SH-SY5Y (cell line): ENCODE measurements at regions not wholly inside any gene's neighbourhood (a gene's known extent, or its start where the extent isn't known, plus 50 kb on each side); places are given as distances from the start of the nearest gene placed in this dataset.

Experiments
- GATA2 ChIP-seq: IDR thresholded peaks from 2 replicates; pipeline ENCODE4 v1.6.1; 2011; ENCODE audit warnings: mild to moderate bottlenecking, low read depth, low read length
- GATA3 ChIP-seq: IDR thresholded peaks from 2 replicates; pipeline ENCODE4 v1.6.1; 2011; ENCODE audit warnings: low read depth, mild to moderate bottlenecking, low read length, moderate library complexity

DNA sequence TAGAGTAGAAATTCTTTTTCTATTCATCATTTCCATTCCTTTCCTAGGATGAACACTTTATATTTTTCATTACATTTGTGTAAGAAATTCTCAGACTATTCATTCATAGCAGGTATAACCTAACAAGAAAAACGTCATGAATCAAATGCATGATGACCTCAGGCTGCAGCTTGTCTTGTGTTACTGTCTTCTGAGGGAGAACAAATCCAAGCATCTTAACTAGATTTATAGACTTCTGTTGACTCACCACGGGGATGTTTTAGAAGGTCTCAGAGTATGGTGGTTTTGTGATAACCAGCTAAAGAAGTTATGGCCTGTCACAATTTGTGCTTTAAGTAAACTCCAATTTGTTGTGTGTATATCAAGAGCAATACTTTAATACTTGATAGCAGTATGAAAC lies 102.7 kb downstream of the ANKRD7 start:
- TF ChIP-seq GATA2 (no peak), GATA3 (no peak)
